ENCODE measurements at regions not wholly inside any gene's neighbourhood (a gene's known extent, or its start where the extent isn't known, plus 50 kb on each side); places are given as distances from the start of the nearest gene placed in this dataset.

DNA sequence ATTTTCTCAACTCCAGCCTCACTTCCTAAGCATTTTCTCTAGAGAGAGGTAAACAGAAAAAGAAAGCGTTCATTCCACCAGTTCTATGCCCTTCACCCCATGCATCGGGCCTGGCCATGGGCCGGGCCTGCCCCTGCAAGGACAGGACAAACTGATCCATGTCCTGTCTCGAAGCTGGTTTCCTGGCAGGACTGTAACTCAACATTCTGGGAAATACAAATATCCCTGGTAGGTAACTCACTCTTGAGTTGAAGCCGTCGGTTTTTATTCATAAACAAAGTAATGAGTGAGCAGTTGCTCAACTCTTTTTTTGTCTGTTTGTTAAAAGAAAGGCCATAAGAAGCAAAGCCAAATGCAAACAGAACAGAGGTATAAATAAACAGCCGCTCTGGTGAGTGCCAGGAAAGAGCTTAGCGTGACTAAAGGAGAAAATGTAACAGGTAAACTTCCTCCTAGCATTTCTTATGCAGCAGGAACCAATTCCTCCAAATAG lies 64.4 kb upstream of the DNAH5 start:
- TF ChIP-seq, protein P1, sequence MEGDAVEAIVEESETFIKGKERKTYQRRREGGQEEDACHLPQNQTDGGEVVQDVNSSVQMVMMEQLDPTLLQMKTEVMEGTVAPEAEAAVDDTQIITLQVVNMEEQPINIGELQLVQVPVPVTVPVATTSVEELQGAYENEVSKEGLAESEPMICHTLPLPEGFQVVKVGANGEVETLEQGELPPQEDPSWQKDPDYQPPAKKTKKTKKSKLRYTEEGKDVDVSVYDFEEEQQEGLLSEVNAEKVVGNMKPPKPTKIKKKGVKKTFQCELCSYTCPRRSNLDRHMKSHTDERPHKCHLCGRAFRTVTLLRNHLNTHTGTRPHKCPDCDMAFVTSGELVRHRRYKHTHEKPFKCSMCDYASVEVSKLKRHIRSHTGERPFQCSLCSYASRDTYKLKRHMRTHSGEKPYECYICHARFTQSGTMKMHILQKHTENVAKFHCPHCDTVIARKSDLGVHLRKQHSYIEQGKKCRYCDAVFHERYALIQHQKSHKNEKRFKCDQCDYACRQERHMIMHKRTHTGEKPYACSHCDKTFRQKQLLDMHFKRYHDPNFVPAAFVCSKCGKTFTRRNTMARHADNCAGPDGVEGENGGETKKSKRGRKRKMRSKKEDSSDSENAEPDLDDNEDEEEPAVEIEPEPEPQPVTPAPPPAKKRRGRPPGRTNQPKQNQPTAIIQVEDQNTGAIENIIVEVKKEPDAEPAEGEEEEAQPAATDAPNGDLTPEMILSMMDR (IDR thresholded peaks at IDR 0.05; ENCODE audit: low read depth, low read length) = no peak
- TF ChIP-seq EZH2phosphoT487 (IDR thresholded peaks at IDR 0.05; ENCODE audit: low read depth) = no peak
